OCI-LY7 (cell line): ENCODE measurements at regions not wholly inside any gene's neighbourhood (a gene's known extent, or its start where the extent isn't known, plus 50 kb on each side); places are given as distances from the start of the nearest gene placed in this dataset.

Experiments used
- BruUV-seq: library from RNA; stranded (reverse); fragments of 400-500 nt; replicated peaks from 2 replicates; lab custom pipeline; 2021; lab: Mats Ljungman, UMichigan
- CTCF ChIA-PET: fragments of 300-600 bp; sonication (Branson Sonifier 250); formaldehyde crosslinking; loops from one replicate; lab custom pipeline; 2022; ENCODE audit warnings: antibody characterized with exemption; ENCODE audit not compliant: unreplicated experiment; lab: Charles Lee
- POLR2A ChIA-PET: fragments of 300-600 bp; sonication (Branson Sonifier 250); formaldehyde crosslinking; loops from one replicate; lab custom pipeline; 2022; ENCODE audit warnings: antibody characterized with exemption; lab: Charles Lee
- DNase-seq: peaks from one replicate; pipeline ENCODE4 v3.0.0-alpha.2; 2015; ENCODE audit warnings: low spot score
- H2AFZ ChIP-seq: fragments of 200-600 bp; sonication (generic), shearing (Covaris generic); 2 replicates; pipeline ENCODE4 v1.6.1; 2014; ENCODE audit warnings: mild to moderate bottlenecking, antibody characterized with exemption, low read length, moderate library complexity
- H3K27ac ChIP-seq: fragments of 200-600 bp; sonication (generic); 2 replicates; pipeline ENCODE4 v1.5.1; 2014; ENCODE audit warnings: mixed run types, low read depth, mild to moderate bottlenecking, moderate library complexity, low read length, inconsistent platforms; ENCODE audit not compliant: poor library complexity, severe bottlenecking
- H3K36me3 ChIP-seq: fragments of 200-600 bp; sonication (generic); 2 replicates; pipeline ENCODE4 v1.6.1; 2014; ENCODE audit warnings: mild to moderate bottlenecking, antibody characterized with exemption, low read length, moderate library complexity, mixed read lengths; ENCODE audit not compliant: insufficient read depth
- H3K4me1 ChIP-seq: fragments of 200-600 bp; sonication (generic); 2 replicates; pipeline ENCODE4 v1.5.1; 2014; ENCODE audit warnings: mild to moderate bottlenecking, low read length; ENCODE audit not compliant: insufficient read depth, poor library complexity, severe bottlenecking
- H3K4me2 ChIP-seq: fragments of 200-600 bp; sonication (generic); 2 replicates; pipeline ENCODE4 v1.6.1; 2014; ENCODE audit warnings: mild to moderate bottlenecking, low read length
- H3K4me3 ChIP-seq: fragments of 200-600 bp; sonication (generic); 2 replicates; pipeline ENCODE4 v1.5.1; 2014; ENCODE audit warnings: mild to moderate bottlenecking, low read depth, low read length; ENCODE audit not compliant: poor library complexity, severe bottlenecking
- H3K79me2 ChIP-seq: fragments of 200-600 bp; sonication (generic); 2 replicates; pipeline ENCODE4 v1.6.1; 2016; ENCODE audit warnings: low read depth, mild to moderate bottlenecking, low read length, moderate library complexity, mixed read lengths; ENCODE audit not compliant: insufficient read depth
- H3K9me2 ChIP-seq: fragments of 200-600 bp; sonication (generic); 2 replicates; pipeline ENCODE4 v1.6.1; 2016; ENCODE audit warnings: mild to moderate bottlenecking, low read length, mixed read lengths; ENCODE audit not compliant: insufficient read depth
- H3K9me3 ChIP-seq: fragments of 200-600 bp; sonication (generic); 2 replicates; pipeline ENCODE4 v1.6.1; 2014; ENCODE audit warnings: mild to moderate bottlenecking, mixed run types, low read length, mixed read lengths
- H4K20me1 ChIP-seq: fragments of 200-600 bp; sonication (generic); 2 replicates; pipeline ENCODE4 v1.6.1; 2014; ENCODE audit warnings: mild to moderate bottlenecking, antibody characterized with exemption, low read length, moderate library complexity, mixed read lengths; ENCODE audit not compliant: insufficient read depth
- CTCF ChIP-seq: fragments of 200-600 bp; sonication (generic); conservative IDR thresholded peaks from 2 replicates; pipeline ENCODE4 v1.5.1; 2014; ENCODE audit warnings: mild to moderate bottlenecking, antibody characterized with exemption, low read length, moderate library complexity, mixed read lengths
- EZH2phosphoT487 ChIP-seq: fragments of 200-600 bp; sonication (generic); IDR thresholded peaks from 2 replicates; pipeline ENCODE4 v1.6.1; 2018; ENCODE audit warnings: low read depth, borderline replicate concordance, mild to moderate bottlenecking, mixed run types, antibody characterized with exemption, low read length, moderate library complexity, mixed read lengths
- intact Hi-C: fragments of 100-400 bp; cut with micrococcal nuclease; formaldehyde crosslinking; loops from one replicate; pipeline ENCODE4 v1.10.0; 2022; ENCODE audit not compliant: unreplicated experiment

DNA sequence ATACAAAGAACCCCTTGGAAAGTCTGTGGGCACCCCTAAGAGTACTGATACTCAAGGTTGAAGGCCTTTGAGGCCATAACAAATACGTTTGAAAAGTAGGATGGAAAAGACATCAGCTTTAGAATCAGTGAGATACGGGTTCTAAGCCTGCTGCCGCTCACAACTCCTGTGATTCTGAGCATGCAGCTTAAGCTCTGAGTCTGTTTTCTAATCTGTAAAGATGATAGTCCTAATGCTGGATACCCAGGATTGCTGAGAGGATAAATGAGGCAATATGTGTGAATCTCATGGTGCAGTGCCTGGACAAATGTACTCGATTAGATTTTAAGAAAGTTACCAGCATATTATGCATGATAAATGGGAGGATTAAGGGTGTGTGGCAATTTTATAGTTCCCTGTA, 321.0 kb upstream of the HSF2 start:
- no peak for DNase-seq
- POLR2A ChIA-PET = interaction anchor here (0.6 kb wide), 1 partner anchor 142 kb away, joined by 3 read pairs; no protein-coding TSS in a partner anchor
- no peaks in the 10 kb centered on the region for H3K9me2 ChIP-seq
- H3K4me3 ChIP-seq = no peak overlapping the region
- BruUV-seq = no TSS peak
- CTCF ChIA-PET = no interaction called here
- H3K4me2 ChIP-seq = no peak overlapping the region
- H3K9me3 ChIP-seq = no peaks in the 10 kb centered on the region
- H3K4me1 ChIP-seq = no peaks in the 10 kb centered on the region
- no peak for TF ChIP-seq CTCF
- no peaks in the 10 kb centered on the region for H3K79me2 ChIP-seq
- no peaks in the 10 kb centered on the region for H3K36me3 ChIP-seq
- H4K20me1 ChIP-seq = no peaks in the 10 kb centered on the region
- intact Hi-C loops = no loop called here
- H3K27ac ChIP-seq = no peak overlapping the region
- H2AFZ ChIP-seq = no peak overlapping the region

GRCh38 chr6:122079916-122080315, 319.5 kb upstream of the HSF2 start:
- H3K79me2 ChIP-seq = no peaks in the 10 kb centered on the region
- no peaks in the 10 kb centered on the region for H3K36me3 ChIP-seq
- H3K4me3 ChIP-seq = no peak overlapping the region
- H3K9me2 ChIP-seq = no peaks in the 10 kb centered on the region
- POLR2A ChIA-PET = no interaction called here
- DNase-seq = no peak
- intact Hi-C loops = no loop called here
- H3K9me3 ChIP-seq = no peaks in the 10 kb centered on the region
- H2AFZ ChIP-seq = no peak overlapping the region
- no peaks in the 10 kb centered on the region for H3K4me1 ChIP-seq
- no peak overlapping the region for H3K27ac ChIP-seq
- no peaks in the 10 kb centered on the region for H4K20me1 ChIP-seq
- CTCF ChIA-PET = no interaction called here
- TF ChIP-seq EZH2phosphoT487 (no peak), CTCF (no peak)
- H3K4me2 ChIP-seq = no peak overlapping the region
- no TSS peak for BruUV-seq

DNA sequence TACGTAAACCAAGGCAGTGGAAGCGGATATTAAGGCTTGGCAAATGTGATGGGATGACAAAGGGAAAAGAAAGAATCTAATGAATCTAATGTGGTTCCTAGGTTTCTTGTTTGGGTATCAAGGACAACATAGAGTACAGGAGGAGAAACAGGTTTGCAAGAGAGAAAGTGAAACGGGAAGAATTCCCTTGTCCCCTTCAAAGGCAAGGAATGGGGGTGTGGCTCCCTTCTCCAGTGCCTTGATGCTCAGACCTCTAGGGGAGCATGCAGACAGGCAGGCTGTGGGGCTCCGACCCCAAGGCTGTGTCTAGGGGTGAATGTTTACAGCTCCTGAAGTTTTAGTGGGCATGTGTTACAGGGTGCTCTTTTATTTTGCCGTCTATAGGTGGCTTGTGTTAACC, 317.5 kb upstream of the HSF2 start:
- no peak overlapping the region for H3K27ac ChIP-seq
- H4K20me1 ChIP-seq = no peaks in the 10 kb centered on the region
- H3K9me3 ChIP-seq = no peaks in the 10 kb centered on the region
- no peak overlapping the region for H3K4me2 ChIP-seq
- BruUV-seq = no TSS peak
- H3K9me2 ChIP-seq = no peaks in the 10 kb centered on the region
- H3K79me2 ChIP-seq = no peaks in the 10 kb centered on the region
- CTCF ChIA-PET = interaction anchor here (0.5 kb wide), 1 partner anchor 11 kb away, joined by 5 read pairs; no protein-coding TSS in a partner anchor
- intact Hi-C loops = no loop called here
- no peak for DNase-seq
- H2AFZ ChIP-seq = no peak overlapping the region
- no peaks in the 10 kb centered on the region for H3K36me3 ChIP-seq
- POLR2A ChIA-PET = no interaction called here
- TF ChIP-seq CTCF (no peak), EZH2phosphoT487 (no peak)
- H3K4me1 ChIP-seq = no peaks in the 10 kb centered on the region
- H3K4me3 ChIP-seq = no peak overlapping the region
